Vagina (tissue), 2 donors: ENCODE measurements at regions not wholly inside any gene's neighbourhood (a gene's known extent, or its start where the extent isn't known, plus 50 kb on each side); places are given as distances from the start of the nearest gene placed in this dataset.
"Not testable (repeated sequence)": the region's sequence is repeated elsewhere in the genome, so short reads cannot be mapped to it uniquely, and the experiment has no call there.

Source experiments
- POLR2A ChIP-seq, 2 donors: fragments of 450-650 bp; IDR thresholded peaks; one replicate each; pipeline ENCODE4 v1.6.1; 2017; ENCODE audit warnings: antibody characterized with exemption in 2 of 2, mild to moderate bottlenecking in 2 of 2, moderate library complexity in 2 of 2
- TF ChIP-seq, protein P1 (sequence below), 3 experiments: fragments of 450-650 bp in 2 of 3; fragments of 200-600 bp in 1 of 3; sonication (generic) in 1 of 3; IDR thresholded peaks; one replicate each; pipeline ENCODE4 v1.5.1; 2017 to 2019; ENCODE audit warnings: antibody characterized with exemption in 3 of 3, mild to moderate bottlenecking in 2 of 3, moderate library complexity in 2 of 3

DNA sequence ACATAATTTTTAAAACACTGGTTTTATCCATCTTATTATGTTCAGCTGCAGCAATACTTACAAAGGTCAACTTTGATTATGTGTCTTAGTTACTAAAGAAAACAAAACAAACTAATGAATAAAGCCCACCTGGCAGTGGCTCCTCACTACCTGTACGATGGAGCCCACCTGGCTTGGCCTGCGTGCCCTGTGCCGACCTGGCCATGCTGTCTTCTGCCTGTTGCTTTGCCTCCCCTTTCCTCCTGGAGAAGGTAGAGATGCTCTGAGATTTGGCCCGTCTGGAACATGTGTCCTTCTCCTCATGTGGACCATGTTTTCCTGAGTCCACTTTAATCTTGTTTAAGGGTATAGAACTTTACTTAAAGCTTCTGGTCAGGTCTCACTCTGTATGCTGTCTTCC is 1426.0 kb upstream of the DEFB115 start:
- TF ChIP-seq, protein P1, sequence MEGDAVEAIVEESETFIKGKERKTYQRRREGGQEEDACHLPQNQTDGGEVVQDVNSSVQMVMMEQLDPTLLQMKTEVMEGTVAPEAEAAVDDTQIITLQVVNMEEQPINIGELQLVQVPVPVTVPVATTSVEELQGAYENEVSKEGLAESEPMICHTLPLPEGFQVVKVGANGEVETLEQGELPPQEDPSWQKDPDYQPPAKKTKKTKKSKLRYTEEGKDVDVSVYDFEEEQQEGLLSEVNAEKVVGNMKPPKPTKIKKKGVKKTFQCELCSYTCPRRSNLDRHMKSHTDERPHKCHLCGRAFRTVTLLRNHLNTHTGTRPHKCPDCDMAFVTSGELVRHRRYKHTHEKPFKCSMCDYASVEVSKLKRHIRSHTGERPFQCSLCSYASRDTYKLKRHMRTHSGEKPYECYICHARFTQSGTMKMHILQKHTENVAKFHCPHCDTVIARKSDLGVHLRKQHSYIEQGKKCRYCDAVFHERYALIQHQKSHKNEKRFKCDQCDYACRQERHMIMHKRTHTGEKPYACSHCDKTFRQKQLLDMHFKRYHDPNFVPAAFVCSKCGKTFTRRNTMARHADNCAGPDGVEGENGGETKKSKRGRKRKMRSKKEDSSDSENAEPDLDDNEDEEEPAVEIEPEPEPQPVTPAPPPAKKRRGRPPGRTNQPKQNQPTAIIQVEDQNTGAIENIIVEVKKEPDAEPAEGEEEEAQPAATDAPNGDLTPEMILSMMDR (IDR thresholded peaks at IDR 0.05): not testable (repeated sequence)
- TF ChIP-seq POLR2A (IDR thresholded peaks at IDR 0.05): not testable (repeated sequence)
